ENCODE measurements at regions not wholly inside any gene's neighbourhood (a gene's known extent, or its start where the extent isn't known, plus 50 kb on each side); places are given as distances from the start of the nearest gene placed in this dataset.

GRCh38 chr5:17395106-17395880 lies 102.7 kb upstream of the TAF11L2 start:
- DNase-seq (ENCODE audit: extremely low spot score) = no peak
- TF ChIP-seq, protein P1, sequence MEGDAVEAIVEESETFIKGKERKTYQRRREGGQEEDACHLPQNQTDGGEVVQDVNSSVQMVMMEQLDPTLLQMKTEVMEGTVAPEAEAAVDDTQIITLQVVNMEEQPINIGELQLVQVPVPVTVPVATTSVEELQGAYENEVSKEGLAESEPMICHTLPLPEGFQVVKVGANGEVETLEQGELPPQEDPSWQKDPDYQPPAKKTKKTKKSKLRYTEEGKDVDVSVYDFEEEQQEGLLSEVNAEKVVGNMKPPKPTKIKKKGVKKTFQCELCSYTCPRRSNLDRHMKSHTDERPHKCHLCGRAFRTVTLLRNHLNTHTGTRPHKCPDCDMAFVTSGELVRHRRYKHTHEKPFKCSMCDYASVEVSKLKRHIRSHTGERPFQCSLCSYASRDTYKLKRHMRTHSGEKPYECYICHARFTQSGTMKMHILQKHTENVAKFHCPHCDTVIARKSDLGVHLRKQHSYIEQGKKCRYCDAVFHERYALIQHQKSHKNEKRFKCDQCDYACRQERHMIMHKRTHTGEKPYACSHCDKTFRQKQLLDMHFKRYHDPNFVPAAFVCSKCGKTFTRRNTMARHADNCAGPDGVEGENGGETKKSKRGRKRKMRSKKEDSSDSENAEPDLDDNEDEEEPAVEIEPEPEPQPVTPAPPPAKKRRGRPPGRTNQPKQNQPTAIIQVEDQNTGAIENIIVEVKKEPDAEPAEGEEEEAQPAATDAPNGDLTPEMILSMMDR (IDR thresholded peaks at IDR 0.05; ENCODE audit: control extremely low read depth, extremely low read depth, low read depth, missing control alignments) = no peak
- ChIA-PET CTCF (interaction anchor here (0.8 to 1.0 kb wide), 2 partner anchors 17 to 46 kb away, joined by 3 read pairs; no protein-coding TSS in a partner anchor), POLR2A (no interaction called here)

- CTCF ChIA-PET = no interaction called here
- POLR2A ChIA-PET = no interaction called here
- TF ChIP-seq, protein P1 (IDR thresholded peaks at IDR 0.05; ENCODE audit: control extremely low read depth, extremely low read depth, low read depth, missing control alignments) = no peak
- DNase-seq (ENCODE audit: extremely low spot score) = no peak
These were observed 101.8 kb upstream of the TAF11L2 start for GRCh38 chr5:17396247-17396646.

- DNase-seq (ENCODE audit: extremely low spot score) = no peak
These were observed 99.6 kb upstream of the TAF11L2 start for GRCh38 chr5:17398431-17398830.

GRCh38 chr5:17398866-17399835 lies 98.9 kb upstream of the TAF11L2 start:
- no peak for DNase-seq (ENCODE audit: extremely low spot score)
- ChIA-PET POLR2A (no interaction called here), CTCF (interaction anchor here (1.8 kb wide), 1 partner anchor 25 kb away, joined by 4 read pairs; no protein-coding TSS in a partner anchor)
- TF ChIP-seq, protein P1 (IDR thresholded peaks at IDR 0.05; ENCODE audit: control extremely low read depth, extremely low read depth, low read depth, missing control alignments) = no peak

More at GRCh38 chr5:17398431-17398830, 99.6 kb upstream of the TAF11L2 start:
- ChIA-PET CTCF (interaction anchor here (1.8 kb wide), 1 partner anchor 25 kb away, joined by 4 read pairs; no protein-coding TSS in a partner anchor), POLR2A (no interaction called here)
- TF ChIP-seq, protein P1 (IDR thresholded peaks at IDR 0.05; ENCODE audit: control extremely low read depth, extremely low read depth, low read depth, missing control alignments) = no peak

DNA sequence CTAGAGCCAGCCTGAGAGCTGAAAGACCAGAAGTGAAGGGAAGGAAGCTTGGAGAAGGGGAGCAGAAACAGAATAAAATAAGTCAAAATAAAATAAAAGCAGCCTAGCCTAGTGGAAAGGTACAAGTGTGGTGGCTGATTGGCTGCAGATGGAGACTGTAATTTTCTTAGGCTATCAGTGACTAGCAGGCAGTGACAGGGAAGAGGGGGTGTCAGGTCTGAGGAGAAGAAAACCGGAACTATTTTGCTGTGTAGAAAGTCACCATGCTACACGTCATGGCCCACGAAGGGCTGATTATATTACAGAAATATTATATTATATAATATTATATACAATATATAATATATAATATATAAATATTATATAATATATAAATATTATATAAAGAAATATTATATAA lies 98.1 kb upstream of the TAF11L2 start:
- no peak for DNase-seq (ENCODE audit: extremely low spot score)
- CTCF ChIA-PET = no interaction called here
- TF ChIP-seq, protein P1 (IDR thresholded peaks at IDR 0.05; ENCODE audit: control extremely low read depth, extremely low read depth, low read depth, missing control alignments) = no peak
- POLR2A ChIA-PET = no interaction called here

GRCh38 chr5:17400724-17401469 lies 97.1 kb upstream of the TAF11L2 start:
- TF ChIP-seq, protein P1 (IDR thresholded peaks at IDR 0.05; ENCODE audit: control extremely low read depth, extremely low read depth, low read depth, missing control alignments) = no peak
- DNase-seq (ENCODE audit: extremely low spot score) = no peak
- ChIA-PET CTCF (interaction anchor here (1.4 to 1.6 kb wide), 3 partner anchors 17 to 185 kb away, joined by 3 to 4 read pairs (median 4); no protein-coding TSS in a partner anchor), POLR2A (no interaction called here)

All from GM10248 (cell line).